H1 (cell line): ENCODE measurements at regions not wholly inside any gene's neighbourhood (a gene's known extent, or its start where the extent isn't known, plus 50 kb on each side); places are given as distances from the start of the nearest gene placed in this dataset.

ENCODE experiments used
- BRCA1 ChIP-seq: IDR thresholded peaks from 2 replicates; pipeline ENCODE4 v1.6.1; 2012; ENCODE audit warnings: low read depth, low read length, improper control_type of control experiment
- CHD1 ChIP-seq: IDR thresholded peaks from 2 replicates; pipeline ENCODE4 v1.6.1; 2012; ENCODE audit warnings: low read depth, low read length, improper control_type of control experiment
- EZH2 ChIP-seq: fragments of 200-600 bp; sonication (generic); IDR thresholded peaks from 2 replicates; pipeline ENCODE4 v1.7.1; 2012; ENCODE audit warnings: low read depth, mild to moderate bottlenecking, moderate library complexity, low read length, inconsistent platforms; ENCODE audit not compliant: severe bottlenecking
- GTF2F1 ChIP-seq: IDR thresholded peaks from 2 replicates; pipeline ENCODE4 v1.6.1; 2012; ENCODE audit warnings: low read depth, low read length, improper control_type of control experiment, borderline replicate concordance
- KDM5A ChIP-seq: fragments of 200-600 bp; IDR thresholded peaks from 2 replicates; pipeline ENCODE4 v1.7.1; 2012; ENCODE audit warnings: mild to moderate bottlenecking, low read length, inconsistent platforms, mixed read lengths
- MAFK ChIP-seq: IDR thresholded peaks from 2 replicates; pipeline ENCODE4 v1.6.1; 2012; ENCODE audit warnings: low read depth, mild to moderate bottlenecking, improper control_type of control experiment, low read length
- RAD21 ChIP-seq, 2 experiments: IDR thresholded peaks in 1 of 2; conservative IDR thresholded peaks in 1 of 2; 2 replicates each; pipeline ENCODE4 v1.6.1; 2011; ENCODE audit warnings: low read depth in 2 of 2, low read length in 2 of 2, improper control_type of control experiment in 1 of 2, inconsistent platforms in 1 of 2, mild to moderate bottlenecking in 1 of 2, moderate library complexity in 1 of 2
- TAF1 ChIP-seq: IDR thresholded peaks from 2 replicates; pipeline ENCODE4 v1.6.1; 2011; ENCODE audit warnings: mild to moderate bottlenecking, low read depth, low read length
- ZNF274 ChIP-seq: IDR thresholded peaks from 2 replicates; pipeline ENCODE4 v1.7.0; 2012; ENCODE audit warnings: low read length, borderline replicate concordance; ENCODE audit errors: extremely low read depth
- TF ChIP-seq, protein P1 (sequence below), 3 experiments: IDR thresholded peaks; 1 replicate in 2 of 3; 2 replicates in 1 of 3; pipeline versions ENCODE4 v1.5.1 to v1.6.1; 2011; ENCODE audit warnings: low read length in 3 of 3, mild to moderate bottlenecking in 3 of 3, inconsistent platforms in 2 of 3, low read depth in 1 of 3, moderate library complexity in 1 of 3; ENCODE audit not compliant: insufficient read depth in 1 of 3; ENCODE audit errors: control extremely low read depth in 1 of 3
- TF ChIP-seq, protein P2 (sequence below): IDR thresholded peaks from 2 replicates; pipeline ENCODE4 v1.6.1; 2012; ENCODE audit warnings: inconsistent platforms

DNA sequence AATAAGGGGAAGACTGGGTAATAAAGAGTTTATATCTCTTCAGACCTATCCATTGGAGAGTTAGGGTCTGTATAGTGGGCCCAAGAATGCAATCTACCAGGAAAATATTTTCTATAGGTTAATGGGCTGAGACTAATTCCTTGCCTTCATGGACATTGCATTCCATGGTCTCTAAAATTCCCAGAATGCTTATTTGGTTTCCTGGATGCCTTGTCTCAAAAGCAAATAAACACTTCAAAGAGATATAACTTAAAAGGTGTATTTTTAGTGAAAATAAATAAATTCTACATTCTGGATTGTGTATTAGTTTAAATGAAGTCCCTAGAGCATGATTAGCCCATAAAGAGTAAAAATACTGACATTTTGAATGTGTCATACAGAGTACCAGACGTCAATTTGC lies 550.1 kb upstream of the PKN2 start:
- TF ChIP-seq, protein P1, sequence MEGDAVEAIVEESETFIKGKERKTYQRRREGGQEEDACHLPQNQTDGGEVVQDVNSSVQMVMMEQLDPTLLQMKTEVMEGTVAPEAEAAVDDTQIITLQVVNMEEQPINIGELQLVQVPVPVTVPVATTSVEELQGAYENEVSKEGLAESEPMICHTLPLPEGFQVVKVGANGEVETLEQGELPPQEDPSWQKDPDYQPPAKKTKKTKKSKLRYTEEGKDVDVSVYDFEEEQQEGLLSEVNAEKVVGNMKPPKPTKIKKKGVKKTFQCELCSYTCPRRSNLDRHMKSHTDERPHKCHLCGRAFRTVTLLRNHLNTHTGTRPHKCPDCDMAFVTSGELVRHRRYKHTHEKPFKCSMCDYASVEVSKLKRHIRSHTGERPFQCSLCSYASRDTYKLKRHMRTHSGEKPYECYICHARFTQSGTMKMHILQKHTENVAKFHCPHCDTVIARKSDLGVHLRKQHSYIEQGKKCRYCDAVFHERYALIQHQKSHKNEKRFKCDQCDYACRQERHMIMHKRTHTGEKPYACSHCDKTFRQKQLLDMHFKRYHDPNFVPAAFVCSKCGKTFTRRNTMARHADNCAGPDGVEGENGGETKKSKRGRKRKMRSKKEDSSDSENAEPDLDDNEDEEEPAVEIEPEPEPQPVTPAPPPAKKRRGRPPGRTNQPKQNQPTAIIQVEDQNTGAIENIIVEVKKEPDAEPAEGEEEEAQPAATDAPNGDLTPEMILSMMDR (IDR thresholded peaks at IDR 0.05; ENCODE audit: control extremely low read depth in 1 of 3, insufficient read depth in 1 of 3, low read depth in 1 of 3, low read length in 3 of 3) = no peak
- no peak for TF ChIP-seq MAFK
- no peak for TF ChIP-seq CHD1
- TF ChIP-seq GTF2F1 = no peak
- TF ChIP-seq ZNF274 = no peak
- TF ChIP-seq BRCA1 = no peak
- no peak for TF ChIP-seq TAF1
- TF ChIP-seq KDM5A = no peak
- TF ChIP-seq, protein P2, sequence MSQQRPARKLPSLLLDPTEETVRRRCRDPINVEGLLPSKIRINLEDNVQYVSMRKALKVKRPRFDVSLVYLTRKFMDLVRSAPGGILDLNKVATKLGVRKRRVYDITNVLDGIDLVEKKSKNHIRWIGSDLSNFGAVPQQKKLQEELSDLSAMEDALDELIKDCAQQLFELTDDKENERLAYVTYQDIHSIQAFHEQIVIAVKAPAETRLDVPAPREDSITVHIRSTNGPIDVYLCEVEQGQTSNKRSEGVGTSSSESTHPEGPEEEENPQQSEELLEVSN = no peak
- TF ChIP-seq RAD21 (IDR thresholded peaks at IDR 0.05 in 1 of 2, conservative IDR thresholded peaks at IDR 0.05 in 1 of 2; ENCODE audit: low read depth in 2 of 2, low read length in 2 of 2) = no peak
- TF ChIP-seq EZH2 = no peak
